HL-60 (cell line): ENCODE measurements at regions not wholly inside any gene's neighbourhood (a gene's known extent, or its start where the extent isn't known, plus 50 kb on each side); places are given as distances from the start of the nearest gene placed in this dataset.
"Not testable (repeated sequence)": the region's sequence is repeated elsewhere in the genome, so short reads cannot be mapped to it uniquely, and the experiment has no call there.

ENCODE experiments used
- DNase-seq, 2 experiments: peaks; one replicate each; pipeline ENCODE4 v3.0.0-alpha.2; 2010 to 2020; ENCODE audit warnings: low read depth in 1 of 2, low spot score in 1 of 2
- H3K27ac ChIP-seq: fragments of 250-450 bp; sonication (Bioruptor Pico); replicated peaks from 2 replicates; pipeline ENCODE4 v1.5.1; 2020; ENCODE audit warnings: mild to moderate bottlenecking, moderate library complexity
- H3K27me3 ChIP-seq: fragments of 250-450 bp; sonication (Bioruptor Pico); 2 replicates; pipeline ENCODE4 v1.5.1; 2021; ENCODE audit warnings: mild to moderate bottlenecking, moderate library complexity; ENCODE audit not compliant: insufficient read depth, poor library complexity, severe bottlenecking
- H3K4me3 ChIP-seq: replicated peaks from 2 replicates; pipeline ENCODE4 v1.5.1; 2011; ENCODE audit warnings: mild to moderate bottlenecking, control low read depth, low read length; ENCODE audit not compliant: insufficient read depth
- CTCF ChIP-seq: IDR thresholded peaks from one replicate; pipeline ENCODE4 v1.5.1; 2011; ENCODE audit warnings: low read length, control low read depth, inconsistent platforms; ENCODE audit not compliant: insufficient read depth
- GABPA ChIP-seq: IDR thresholded peaks from 2 replicates; pipeline ENCODE4 v1.6.1; 2012; ENCODE audit warnings: low read depth
- POLR2AphosphoS5 ChIP-seq: IDR thresholded peaks from 2 replicates; pipeline ENCODE4 v1.6.1; 2012; ENCODE audit warnings: low read depth
- REST ChIP-seq: IDR thresholded peaks from 2 replicates; pipeline ENCODE4 v1.6.1; 2012; ENCODE audit warnings: low read depth; ENCODE audit not compliant: insufficient replicate concordance
- SPI1 ChIP-seq: IDR thresholded peaks from 2 replicates; pipeline ENCODE4 v1.6.1; 2012; ENCODE audit warnings: low read depth, mild to moderate bottlenecking, borderline replicate concordance

GRCh38 chr2:198273660-198274059 is 469.3 kb downstream of the PLCL1 start:
- no peak overlapping the region for H3K4me3 ChIP-seq
- DNase-seq, result no peak
- TF ChIP-seq CTCF, result no peak
- TF ChIP-seq POLR2AphosphoS5, result no peak
- TF ChIP-seq REST, result no peak
- TF ChIP-seq GABPA, result no peak
- TF ChIP-seq SPI1, result no peak
- H3K27me3 ChIP-seq, result no peaks in the 10 kb centered on the region
- H3K27ac ChIP-seq, result no peak overlapping the region

GRCh38 chr2:198270157-198270556 is 465.8 kb downstream of the PLCL1 start:
- not testable (repeated sequence) for DNase-seq, H3K27ac ChIP-seq, H3K4me3 ChIP-seq, H3K27me3 ChIP-seq

- no peak for TF ChIP-seq GABPA
- no peak for TF ChIP-seq REST
- no peak for TF ChIP-seq CTCF
- TF ChIP-seq POLR2AphosphoS5, result no peak
- TF ChIP-seq SPI1, result no peak
- Histone ChIP-seq H3K27me3 (no peaks in the 10 kb centered on the region), H3K4me3 (no peak overlapping the region), H3K27ac (no peak overlapping the region)
- DNase-seq, result no peak
These were observed 464.1 kb downstream of the PLCL1 start for GRCh38 chr2:198268519-198268918.

GRCh38 chr2:198259496-198259895 is 455.1 kb downstream of the PLCL1 start:
- H3K27ac ChIP-seq, result no peak overlapping the region
- peaks cover 2% of the 10 kb centered on the region for H3K27me3 ChIP-seq
- no peak for DNase-seq
- TF ChIP-seq CTCF (no peak), POLR2AphosphoS5 (no peak), SPI1 (no peak), GABPA (no peak), REST (no peak)
- no peak overlapping the region for H3K4me3 ChIP-seq
